ENCODE measurements at regions not wholly inside any gene's neighbourhood (a gene's known extent, or its start where the extent isn't known, plus 50 kb on each side); places are given as distances from the start of the nearest gene placed in this dataset.
"Not testable (repeated sequence)": the region's sequence is repeated elsewhere in the genome, so short reads cannot be mapped to it uniquely, and the experiment has no call there.

DNA sequence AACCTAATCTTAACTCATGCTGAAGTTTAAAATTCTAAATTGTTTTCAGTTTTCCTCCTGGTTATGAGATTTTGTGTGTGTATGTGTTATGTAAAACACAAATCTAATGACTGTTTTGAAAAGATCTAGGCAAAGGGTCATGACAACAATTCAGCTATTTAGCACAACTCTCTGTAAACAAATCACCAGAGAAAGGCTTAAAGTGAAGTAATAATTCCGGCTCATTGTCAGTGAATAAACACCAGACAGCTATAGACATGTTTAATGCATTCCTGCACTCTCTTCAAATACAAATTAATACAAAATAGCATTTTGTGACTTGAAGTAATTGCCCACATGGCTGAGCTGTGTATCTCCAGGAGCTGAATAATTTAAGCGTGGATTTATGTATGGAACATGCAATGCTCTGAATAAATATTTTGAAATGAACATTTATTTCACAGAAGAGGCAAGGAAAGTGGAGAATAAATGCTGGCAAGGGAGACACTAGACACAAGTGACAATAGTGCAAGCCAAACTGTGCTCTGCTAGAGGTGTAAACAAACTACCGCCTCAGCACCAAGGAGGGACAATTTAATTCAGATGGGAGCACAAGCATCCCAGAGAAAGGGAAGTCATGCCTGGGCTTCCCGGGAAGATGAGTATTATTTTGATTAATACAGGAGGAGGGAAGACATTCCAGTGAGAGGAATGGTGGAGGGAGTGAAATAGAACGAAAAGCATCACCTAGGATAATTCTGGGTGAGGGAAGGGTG lies 133.6 kb upstream of the XPO1 start:
- DNase-seq, result no peak

DNA sequence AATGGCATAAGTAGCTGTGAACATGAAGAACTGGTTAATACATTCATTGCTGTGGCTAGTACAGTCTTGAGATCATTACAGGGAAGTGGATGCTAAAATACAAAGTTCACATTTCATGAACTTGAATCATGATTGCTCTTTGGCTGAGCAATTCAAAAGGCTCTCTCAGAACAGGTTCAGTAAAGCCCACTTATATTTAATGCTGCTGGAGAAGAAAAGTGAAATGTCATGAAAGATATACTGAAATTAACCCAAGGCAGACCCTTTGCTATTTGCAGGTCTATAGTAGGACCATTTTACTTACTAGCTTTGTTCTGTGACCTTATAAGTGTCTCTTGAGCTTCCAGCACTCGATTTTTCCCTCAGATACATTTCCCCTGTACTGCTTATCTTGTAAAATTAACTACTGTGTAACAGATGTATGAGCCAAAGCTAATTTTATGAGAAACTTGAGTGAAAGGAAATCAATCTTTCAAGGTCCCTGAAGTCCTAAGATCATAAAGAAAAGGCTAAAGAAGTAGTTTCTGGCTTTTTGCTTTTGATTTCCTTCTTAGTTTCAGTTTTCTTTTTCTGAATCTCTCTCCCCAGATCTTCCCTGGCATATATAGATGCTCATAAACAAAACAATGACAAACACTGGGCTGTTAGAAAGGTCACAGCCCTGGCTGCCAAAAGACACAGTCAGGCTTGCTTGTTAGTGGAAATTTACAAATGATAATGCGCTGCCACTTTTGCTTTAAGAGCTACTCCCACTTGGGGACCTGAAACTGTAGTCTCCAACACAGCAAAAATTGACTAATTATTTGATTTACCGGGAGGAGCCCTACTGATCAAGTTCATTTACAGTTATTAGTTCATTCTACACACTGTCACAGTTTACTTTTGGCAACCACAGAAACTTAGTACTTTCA lies 132.7 kb upstream of the XPO1 start:
- no peak for DNase-seq

DNA sequence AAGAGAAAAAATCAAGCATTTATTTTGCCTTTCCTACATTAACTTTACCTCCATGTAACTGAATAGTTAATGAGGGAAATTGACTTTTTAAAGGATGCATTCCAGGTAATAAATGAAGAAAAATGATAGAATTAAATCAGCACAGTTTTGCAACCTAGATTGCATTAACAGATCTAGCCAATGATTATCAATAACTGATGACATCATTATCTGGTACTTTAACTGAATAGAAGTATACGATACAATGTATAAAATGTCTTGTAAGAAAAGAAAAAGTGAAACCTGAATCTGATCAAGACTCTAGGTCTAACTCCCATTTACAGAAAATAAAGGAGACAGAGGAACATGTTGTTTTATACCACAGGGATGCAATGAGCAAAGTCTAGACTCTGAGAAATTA lies 126.0 kb upstream of the XPO1 start:
- DNase-seq, result no peak

DNA sequence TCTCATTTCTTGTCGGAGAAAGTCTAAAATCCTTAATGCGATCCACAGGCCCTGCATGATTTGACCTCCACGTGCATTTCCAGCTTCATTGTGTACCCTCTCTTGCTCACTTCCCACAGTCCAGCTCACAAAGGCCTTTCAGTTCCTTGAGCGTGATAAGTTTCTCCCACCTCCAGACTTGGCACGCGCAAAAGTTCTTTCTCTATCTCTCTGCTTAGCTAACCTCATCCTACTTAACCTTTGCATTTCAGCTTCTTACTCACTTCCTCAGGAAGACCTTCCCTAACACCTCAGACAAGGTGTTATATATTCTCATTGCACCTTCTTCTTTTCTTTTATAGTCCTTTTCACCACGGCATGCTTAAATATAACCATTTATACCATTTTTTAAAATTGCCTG lies 124.8 kb upstream of the XPO1 start:
- DNase-seq, result no peak

DNA sequence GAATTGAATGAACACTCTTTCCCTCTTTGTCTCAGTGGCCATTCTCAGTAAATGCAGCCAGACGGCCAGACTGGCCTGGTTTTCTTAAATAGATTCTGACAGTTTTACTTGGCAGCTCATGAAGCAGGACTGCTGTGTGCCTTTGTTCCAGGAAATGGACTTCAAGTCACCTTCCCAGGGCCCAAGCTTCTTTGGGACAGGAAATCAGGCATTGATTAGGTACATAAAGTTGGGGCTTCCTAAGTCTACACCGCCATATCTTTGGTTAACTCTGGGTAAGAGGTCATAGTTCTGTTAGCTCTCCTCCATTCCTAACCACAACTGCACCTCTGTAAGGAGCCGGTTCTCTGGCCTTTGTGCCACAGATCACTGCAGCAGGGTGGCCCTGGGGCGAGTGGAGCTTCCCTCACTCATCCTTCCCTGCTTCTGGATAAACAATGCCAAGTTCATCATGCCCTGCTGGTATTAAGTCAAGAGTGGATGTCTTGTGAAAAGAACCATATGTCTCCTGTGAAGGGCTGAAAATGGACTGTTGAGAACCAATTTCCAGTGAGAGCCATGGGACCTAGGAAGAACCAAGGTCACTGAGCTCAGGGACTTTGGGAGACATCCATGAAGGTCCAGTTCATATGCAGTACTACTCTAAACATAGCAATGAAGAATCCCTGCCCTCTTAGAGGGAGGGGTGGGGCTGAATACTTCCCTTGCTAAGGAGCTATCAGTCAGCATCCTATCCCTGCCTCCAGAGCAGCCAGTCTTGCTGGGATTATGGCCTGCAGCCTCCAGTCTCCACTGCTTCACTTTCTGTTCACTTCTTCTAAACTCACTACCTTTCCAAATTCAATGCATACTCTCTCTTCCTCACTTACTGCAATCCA lies 122.6 kb upstream of the XPO1 start:
- DNase-seq, result no peak

DNA sequence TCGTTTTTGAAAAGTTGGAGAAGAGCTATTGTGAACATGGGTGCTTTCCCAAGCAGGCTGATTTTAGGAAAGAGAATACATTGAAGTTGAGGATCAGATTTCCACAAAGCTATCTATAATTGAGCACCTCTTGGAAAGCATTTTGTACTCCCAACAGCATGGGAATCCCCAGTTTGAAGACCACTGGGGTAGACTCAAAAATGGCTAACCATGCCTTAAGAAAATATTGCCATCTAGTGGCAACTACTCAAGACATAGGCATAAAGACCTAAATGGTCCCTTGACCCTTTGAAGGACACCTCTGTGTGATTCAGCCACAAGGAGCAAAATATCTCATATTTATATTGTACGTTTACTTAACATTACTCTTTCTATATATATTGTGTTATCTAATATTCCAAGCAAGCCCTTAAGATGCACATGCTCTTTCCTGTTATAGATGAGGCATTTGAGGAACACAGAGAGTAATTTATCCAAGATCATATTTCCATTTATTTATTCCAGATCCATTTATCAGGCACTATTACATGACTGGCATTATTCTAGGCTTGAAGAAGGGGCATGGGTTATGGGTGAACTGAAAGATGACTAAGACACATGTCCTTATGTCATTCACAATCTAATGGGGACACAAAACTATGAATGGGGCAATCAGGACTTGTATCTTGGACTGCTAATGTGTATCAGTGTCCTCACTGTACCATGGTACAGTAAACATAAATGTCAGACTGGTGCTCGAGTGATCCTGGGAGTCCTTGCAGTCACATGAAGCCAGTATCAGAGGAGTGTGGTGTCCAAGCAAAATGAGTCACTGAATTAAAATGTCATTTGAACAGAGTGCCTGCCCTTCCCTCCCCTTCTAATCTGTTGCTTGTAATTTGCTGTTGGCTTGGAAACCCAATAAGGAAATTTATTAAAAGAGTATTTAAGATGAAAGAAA lies 121.0 kb upstream of the XPO1 start:
- peak; percentile 8 for DNase-seq

DNA sequence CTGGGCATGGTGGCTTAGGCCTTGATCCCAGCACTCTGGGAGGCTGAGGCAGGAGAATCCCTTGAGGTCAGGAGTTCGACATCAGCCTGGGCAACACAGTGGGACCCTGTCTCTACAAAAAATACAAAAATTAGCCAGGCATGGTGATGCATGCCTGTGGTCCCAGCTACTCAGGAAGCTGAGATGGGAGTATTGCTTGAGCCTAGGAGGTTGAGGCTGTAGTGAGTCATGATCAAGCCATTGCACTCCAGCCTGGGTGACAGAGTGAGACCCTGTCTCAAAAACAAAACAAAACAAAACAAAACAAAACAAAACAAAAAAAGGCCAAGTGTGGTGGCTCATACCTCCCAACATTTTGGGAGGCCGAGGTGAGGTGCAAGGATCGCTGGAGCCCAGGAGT lies 111.8 kb upstream of the XPO1 start:
- DNase-seq, result not testable (repeated sequence)

DNA sequence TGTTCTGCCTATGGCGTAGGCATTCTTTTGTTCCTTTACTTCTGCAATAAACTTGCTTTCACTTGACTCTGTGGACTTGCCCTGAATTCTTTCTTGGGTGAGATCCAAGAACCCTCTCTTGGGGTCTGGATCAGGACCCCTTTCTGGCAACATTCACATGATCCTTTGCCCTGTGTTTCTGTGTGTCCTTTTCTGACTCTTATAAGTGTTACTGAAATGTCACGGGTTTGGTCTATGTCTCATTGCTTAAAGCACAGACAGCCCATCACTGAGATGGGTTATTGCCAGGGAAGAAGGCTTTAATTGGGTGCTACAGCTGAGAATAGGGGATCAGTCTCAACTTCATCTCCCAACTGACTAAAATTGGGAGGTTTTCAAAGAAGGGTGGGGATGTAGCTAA lies 110.9 kb upstream of the XPO1 start:
- no peak for DNase-seq

DNA sequence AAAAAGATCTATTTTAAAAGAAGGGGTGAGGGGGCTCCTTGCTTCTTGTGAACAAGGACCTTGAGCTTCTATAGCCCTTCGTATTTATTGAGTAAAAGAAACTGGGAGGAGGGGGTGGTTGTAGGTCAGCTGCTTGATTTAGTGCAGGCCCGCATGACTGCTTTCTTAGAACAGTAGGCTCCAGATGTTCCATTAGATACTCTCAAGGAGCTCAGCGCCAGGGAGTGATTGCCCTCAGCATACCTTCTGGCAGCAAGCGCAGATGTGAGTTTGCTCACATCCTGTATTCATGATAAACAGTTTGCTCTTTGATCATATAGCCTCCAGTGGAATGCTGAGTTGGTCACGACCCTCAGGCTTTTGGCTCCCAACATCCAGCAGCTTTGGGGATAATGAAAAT lies 108.9 kb upstream of the XPO1 start:
- DNase-seq, result no peak

DNA sequence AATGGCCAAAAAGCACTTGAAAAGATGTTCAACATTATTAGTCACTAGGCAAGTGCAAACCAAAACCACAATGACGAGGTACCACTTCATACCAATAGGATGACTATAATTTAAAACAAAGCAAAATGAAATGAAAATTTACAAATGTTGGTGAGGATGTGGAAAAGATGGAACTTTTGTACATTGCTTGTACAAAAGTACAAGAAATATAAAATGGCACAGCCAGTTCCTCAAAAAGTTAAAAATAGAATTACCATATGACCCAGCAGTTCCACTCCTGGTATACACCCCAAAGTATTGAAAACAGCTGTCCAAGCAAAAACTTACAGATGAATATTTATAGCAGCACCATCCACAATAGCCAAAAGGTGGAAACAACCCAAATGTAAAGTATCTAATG lies 107.8 kb upstream of the XPO1 start:
- no peak for DNase-seq

DNA sequence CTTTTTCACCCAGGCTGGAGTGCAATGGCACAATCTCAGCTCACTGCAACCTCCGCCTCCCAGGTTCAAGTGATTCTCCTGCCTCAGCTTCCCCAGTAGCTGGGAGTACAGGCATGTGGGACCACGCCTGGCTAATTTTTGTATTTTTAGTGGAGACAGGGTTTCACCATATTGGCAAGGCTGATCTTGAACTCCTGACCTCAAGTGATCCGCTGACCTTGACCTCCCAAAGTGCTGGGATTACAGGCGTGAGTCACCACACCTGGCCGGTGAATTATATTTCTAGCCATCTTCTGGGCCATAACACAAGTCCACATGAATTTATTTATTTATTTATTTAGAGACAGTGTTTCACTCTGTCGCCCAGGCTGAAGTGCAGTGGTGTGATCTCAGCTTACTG lies 105.0 kb upstream of the XPO1 start:
- DNase-seq, result not testable (repeated sequence)

DNA sequence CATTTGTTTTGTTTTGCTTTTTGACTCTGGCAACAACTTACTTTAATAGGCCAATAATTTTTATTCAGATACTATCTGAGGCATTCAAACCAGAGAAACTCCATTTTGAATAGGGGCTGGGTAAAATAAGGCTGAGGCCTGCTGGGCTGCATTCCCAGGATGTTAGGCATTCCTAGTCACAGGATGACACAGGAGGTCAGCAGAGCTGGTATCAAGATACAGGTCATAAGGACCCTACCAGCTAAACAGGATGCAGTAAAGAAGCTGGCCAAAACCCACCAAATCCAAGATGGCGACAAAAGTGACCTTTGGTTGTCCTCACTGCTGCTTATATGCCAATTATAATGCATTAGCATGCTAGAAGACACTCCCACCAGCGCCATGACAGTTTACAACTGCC lies 102.2 kb upstream of the XPO1 start:
- DNase-seq, result no peak

DNA sequence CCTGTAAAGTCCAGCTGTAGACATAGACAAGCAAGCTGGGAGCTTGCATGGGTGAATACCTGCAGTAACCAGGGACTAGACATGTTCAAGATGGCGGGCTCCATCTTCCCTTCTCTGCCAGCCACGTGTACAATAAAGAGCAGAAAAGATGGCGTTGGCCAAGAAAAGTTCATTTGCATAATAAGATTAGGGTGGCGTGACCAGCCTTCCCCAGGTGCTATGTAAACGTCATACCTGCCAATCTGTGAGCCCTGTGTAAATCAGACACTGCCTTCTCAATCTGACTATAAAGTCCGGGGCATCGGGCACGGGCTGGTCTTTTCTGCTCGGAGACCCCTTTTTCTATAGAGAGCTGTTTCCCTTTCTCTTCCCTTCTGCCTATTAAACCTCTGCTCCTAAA lies 101.6 kb upstream of the XPO1 start:
- DNase-seq, result no peak

DNA sequence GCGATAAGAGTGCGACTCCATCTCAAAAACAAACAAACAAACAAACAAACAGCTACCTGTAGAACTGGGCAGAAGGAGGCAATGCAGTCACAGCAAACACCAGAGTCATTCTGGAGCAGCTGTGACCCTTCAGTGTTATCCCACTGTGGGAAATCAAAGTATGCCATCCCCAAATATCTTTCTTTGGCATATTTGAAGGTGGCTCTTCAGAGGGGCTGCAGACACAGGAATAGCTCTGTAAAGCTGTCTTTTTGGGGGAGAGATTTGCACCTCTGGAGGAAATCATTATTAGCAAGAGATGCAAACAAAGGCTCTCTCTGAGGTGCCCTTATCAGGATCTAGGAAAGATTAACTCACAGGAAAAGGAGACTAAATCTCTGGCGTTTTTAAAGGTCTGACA lies 98.5 kb upstream of the XPO1 start:
- DNase-seq, result no peak

DNA sequence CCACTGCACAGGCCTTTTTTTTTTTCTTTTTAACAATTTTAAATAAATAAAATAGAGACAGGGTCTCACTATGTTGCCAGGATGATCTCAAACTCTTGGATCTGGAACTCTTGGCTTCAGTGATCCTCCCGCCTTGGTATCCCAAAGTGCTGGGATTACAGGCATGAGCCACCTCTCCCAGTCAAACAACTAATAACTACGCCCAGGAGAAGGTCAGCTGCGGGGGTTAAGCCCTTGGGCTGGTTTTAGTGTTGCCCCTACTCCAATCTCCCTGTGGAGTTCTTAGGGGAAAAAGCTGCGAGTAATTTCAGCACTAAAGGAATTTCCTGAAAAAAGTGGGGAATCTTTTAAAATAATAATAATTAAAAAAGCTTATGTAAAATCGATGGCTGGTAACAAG lies 96.4 kb upstream of the XPO1 start:
- no peak for DNase-seq

DNA sequence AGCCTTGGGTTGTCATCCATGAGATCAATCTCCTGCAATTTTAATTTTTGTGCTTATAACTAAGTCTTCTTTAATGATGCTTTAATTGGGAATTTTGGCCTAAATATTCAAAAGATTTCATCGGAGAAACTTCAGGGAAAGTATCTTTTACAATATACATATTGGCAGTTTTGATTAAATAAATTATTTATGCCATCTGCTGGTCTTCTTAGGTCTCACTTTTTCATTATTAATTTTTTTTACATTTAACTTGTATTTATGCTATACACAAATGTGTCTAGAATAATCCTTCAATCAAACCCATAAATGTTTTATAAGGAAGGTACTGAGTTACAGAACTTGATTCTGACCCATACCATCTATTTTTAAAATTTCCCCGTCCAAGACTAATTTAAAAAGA lies 95.1 kb upstream of the XPO1 start:
- no peak for DNase-seq

DNA sequence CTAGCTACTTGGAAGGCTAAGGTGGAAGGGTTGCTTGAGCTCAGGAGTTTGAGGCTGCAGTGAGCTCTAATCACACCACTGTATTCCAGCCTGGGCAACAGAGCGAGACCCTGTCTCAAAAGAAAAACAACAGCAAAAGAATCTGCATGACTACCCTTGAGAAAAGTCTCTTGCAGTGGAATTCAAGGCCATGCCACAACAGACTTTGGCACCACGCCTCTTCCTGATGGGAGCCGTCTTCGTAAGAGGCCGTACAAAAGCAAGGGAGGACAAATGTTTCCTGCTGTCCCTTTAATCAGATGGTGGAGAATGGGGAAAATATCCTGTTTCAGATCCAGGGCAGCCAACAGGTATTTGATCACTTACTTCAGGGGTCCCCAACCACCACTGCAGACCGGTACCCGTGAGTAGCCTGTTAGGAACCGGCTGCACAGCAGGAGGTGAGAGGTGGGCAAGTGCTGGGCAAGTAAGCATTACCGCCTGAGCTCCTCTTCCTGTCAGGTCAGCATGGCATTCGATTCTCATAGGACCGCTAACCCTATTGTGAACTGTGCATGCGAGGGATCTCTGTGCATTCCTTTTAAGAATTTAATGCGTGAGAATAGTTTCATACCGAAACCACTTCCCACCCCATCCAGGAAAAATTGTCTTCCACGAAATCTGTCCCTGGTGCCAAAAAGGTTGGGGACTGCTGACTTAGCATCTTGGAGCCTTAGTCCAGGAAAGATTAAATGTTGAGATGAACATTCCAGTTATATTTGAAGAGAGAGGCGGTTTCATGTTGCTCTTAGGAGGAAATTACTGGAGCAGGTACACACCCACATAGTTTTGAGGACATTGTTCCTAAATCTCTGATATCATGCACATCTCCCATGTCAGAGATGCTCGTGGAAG lies 94.4 kb upstream of the XPO1 start:
- no peak for DNase-seq

DNA sequence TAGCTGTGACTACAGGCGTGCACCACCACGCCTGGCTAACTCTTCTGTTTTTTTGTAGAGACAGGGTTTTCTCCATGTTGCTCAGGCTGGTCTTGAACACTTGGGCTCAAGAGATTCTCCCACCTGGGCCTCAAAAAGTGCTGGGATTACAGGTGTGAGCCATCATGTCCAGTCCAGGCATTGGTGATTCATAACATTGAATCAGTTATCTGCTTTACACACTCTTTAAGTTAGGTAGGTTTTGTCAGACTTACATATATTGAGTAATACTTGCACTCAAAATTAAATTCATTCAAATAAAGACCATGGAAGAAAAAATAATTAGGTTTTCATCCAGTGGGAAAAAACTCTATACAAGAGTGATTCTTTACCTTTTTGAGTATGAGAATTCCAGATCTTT lies 93.2 kb upstream of the XPO1 start:
- DNase-seq, result no peak

DNA sequence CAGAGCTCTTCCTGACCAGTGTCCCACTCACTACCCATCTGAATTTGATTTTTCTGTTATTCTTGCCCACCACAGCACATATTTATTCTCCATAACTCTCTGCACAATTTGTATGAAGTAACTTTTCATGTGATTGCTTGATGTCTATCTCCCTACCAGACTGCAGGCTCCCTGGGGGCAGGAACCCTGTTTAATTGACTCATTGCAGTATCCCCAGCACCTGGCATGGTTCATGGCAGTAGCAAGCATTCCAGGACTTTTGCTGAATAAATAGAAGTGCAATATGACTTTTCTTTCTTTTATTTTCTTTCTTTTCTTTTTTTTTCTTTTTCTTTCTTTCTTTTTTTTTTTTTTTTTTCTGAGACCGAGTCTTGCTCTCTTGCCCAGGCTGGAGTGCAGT lies 88.7 kb upstream of the XPO1 start:
- no peak for DNase-seq

DNA sequence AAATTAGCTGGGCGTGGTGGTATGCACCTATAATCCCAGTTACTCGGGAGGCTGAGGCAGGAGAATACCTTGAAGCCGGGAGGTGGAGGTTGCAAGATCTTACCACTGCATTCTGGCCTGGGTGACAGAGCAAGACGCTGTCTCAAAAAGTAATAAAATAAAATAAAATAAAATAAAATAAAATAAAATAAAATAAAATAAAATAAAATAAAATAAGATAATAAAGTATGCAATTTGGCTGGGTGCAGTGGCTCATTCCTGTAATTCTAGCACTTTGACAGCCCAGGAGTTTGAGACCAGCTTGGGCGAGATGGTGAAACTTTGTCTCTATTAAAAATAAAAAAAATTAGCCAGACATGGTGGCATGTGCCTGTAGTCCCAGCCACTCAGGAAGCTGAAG lies 85.6 kb upstream of the XPO1 start:
- no peak for DNase-seq

Measured in DMS 273 treated with DMSO at 0.1 percent for 48 hours (cell line).